Coronary artery (tissue), 2 donors: ENCODE measurements at regions not wholly inside any gene's neighbourhood (a gene's known extent, or its start where the extent isn't known, plus 50 kb on each side); places are given as distances from the start of the nearest gene placed in this dataset.

ENCODE experiments used
- DNase-seq: peaks from one replicate; pipeline ENCODE4 v3.0.0-alpha.2; 2017; ENCODE audit warnings: low spot score
- H3K27ac ChIP-seq, 2 donors: fragments of 200-600 bp; sonication (generic); one replicate each; pipeline ENCODE4 v1.5.1; 2016 to 2019
- H3K4me3 ChIP-seq: fragments of 200-600 bp; sonication (generic); 2 replicates; pipeline ENCODE4 v1.5.1; 2016; ENCODE audit warnings: mild to moderate bottlenecking, moderate library complexity
- TF ChIP-seq, protein P1 (sequence below): fragments of 200-600 bp; sonication (generic); IDR thresholded peaks from one replicate; pipeline ENCODE4 v1.5.1; 2019; ENCODE audit warnings: antibody characterized with exemption

- TF ChIP-seq, protein P1, sequence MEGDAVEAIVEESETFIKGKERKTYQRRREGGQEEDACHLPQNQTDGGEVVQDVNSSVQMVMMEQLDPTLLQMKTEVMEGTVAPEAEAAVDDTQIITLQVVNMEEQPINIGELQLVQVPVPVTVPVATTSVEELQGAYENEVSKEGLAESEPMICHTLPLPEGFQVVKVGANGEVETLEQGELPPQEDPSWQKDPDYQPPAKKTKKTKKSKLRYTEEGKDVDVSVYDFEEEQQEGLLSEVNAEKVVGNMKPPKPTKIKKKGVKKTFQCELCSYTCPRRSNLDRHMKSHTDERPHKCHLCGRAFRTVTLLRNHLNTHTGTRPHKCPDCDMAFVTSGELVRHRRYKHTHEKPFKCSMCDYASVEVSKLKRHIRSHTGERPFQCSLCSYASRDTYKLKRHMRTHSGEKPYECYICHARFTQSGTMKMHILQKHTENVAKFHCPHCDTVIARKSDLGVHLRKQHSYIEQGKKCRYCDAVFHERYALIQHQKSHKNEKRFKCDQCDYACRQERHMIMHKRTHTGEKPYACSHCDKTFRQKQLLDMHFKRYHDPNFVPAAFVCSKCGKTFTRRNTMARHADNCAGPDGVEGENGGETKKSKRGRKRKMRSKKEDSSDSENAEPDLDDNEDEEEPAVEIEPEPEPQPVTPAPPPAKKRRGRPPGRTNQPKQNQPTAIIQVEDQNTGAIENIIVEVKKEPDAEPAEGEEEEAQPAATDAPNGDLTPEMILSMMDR = no peak
- Histone ChIP-seq H3K27ac (no peak overlapping the region), H3K4me3 (no peak overlapping the region)
- DNase-seq = no peak
Observed at GRCh38 chr13:60655256-60655655, 258.2 kb downstream of the TDRD3 start.

- DNase-seq = no peak
- Histone ChIP-seq H3K27ac (no peak overlapping the region), H3K4me3 (no peak overlapping the region)
- TF ChIP-seq, protein P1 = no peak
Observed at GRCh38 chr13:60654415-60654814, 257.4 kb downstream of the TDRD3 start.

DNA sequence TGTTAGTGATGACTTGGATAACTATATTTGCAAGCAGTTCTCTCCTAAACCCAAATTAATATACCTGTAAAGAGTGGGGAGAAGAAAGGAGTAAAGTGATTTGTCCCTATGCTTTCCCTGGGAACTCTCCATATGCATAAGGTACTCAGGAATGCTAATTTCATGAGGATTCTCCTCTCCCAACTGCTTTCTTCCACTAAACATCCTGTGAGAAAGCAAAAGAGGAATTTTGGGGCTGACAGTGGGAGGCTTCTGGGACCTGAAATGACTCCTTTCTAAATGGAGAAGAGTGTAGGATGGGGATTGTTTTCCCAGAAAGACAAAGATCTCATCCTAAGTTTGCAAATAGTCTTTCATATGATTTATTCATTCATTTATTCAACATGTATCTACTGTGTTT lies 250.5 kb downstream of the TDRD3 start:
- TF ChIP-seq, protein P1 = no peak
- Histone ChIP-seq H3K4me3 (no peak overlapping the region), H3K27ac (no peak overlapping the region)
- no peak for DNase-seq

GRCh38 chr13:60646620-60647019 lies 249.6 kb downstream of the TDRD3 start:
- TF ChIP-seq, protein P1 = no peak
- no peak overlapping the region for H3K27ac ChIP-seq
- DNase-seq = no peak
- no peak overlapping the region for H3K4me3 ChIP-seq

DNA sequence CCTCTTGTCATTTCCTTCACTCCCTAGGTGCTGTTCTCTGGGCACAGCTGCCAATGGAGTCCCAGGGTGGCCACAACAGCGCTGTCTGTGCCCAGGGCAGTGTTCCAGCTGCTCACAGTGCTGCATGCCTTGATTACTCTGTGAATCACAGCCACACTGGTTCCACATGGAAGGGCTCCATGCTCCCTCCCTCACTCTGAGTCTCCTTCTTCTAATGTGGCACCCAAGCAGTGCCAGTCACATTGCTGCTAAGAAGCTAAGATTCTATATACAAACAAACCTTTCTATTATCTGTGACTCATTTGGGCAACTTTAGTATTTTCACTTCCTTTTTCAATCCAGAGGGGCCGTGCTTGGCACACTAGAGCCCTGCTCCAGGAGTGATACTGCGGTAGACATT lies 248.7 kb downstream of the TDRD3 start:
- DNase-seq = no peak
- TF ChIP-seq, protein P1 = no peak
- no peak overlapping the region for H3K4me3 ChIP-seq

GRCh38 chr13:60642552-60642951 lies 245.5 kb downstream of the TDRD3 start:
- DNase-seq = no peak
- no peak overlapping the region for H3K4me3 ChIP-seq
- TF ChIP-seq, protein P1 = no peak
- H3K27ac ChIP-seq = no peak overlapping the region

More for the DNA sequence above, 248.7 kb downstream of the TDRD3 start:
- H3K27ac ChIP-seq = no peak overlapping the region

GRCh38 chr13:60629158-60629557 lies 232.1 kb downstream of the TDRD3 start:
- DNase-seq = no peak

More at GRCh38 chr13:60629158-60629557, 232.1 kb downstream of the TDRD3 start:
- TF ChIP-seq, protein P1 = no peak
- H3K4me3 ChIP-seq = no peak overlapping the region
- H3K27ac ChIP-seq = no peak overlapping the region
